ENCODE measurements at regions not wholly inside any gene's neighbourhood (a gene's known extent, or its start where the extent isn't known, plus 50 kb on each side); places are given as distances from the start of the nearest gene placed in this dataset.
"Not testable (repeated sequence)": the region's sequence is repeated elsewhere in the genome, so short reads cannot be mapped to it uniquely, and the experiment has no call there.

DNA sequence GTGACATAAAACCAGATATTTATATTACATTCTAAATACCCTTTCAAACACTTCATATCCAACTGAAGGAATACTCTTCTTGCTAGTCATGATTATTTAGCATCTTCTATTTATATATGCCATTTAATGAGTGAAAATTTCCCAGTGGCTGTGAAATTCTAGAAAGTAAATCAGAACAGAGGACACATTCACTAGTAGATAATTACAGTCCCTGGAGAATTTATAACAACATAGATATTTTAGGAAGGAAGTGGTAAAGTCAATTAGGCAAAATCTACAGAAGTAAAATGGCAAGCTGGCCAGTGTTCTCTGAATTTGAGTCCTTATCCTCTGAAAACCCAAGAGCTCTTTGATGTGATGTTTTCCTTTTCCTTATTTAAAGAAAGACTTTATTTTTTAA lies 121.8 kb downstream of the PMAIP1 start:
- TF ChIP-seq, protein P1, sequence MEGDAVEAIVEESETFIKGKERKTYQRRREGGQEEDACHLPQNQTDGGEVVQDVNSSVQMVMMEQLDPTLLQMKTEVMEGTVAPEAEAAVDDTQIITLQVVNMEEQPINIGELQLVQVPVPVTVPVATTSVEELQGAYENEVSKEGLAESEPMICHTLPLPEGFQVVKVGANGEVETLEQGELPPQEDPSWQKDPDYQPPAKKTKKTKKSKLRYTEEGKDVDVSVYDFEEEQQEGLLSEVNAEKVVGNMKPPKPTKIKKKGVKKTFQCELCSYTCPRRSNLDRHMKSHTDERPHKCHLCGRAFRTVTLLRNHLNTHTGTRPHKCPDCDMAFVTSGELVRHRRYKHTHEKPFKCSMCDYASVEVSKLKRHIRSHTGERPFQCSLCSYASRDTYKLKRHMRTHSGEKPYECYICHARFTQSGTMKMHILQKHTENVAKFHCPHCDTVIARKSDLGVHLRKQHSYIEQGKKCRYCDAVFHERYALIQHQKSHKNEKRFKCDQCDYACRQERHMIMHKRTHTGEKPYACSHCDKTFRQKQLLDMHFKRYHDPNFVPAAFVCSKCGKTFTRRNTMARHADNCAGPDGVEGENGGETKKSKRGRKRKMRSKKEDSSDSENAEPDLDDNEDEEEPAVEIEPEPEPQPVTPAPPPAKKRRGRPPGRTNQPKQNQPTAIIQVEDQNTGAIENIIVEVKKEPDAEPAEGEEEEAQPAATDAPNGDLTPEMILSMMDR (IDR thresholded peaks at IDR 0.05; ENCODE audit: insufficient read depth, low read depth, low read length), result no peak
- Histone ChIP-seq H3K27me3 (ENCODE audit: control insufficient read depth, insufficient read depth, low read length) (no peaks in the 10 kb centered on the region), H3K36me3 (ENCODE audit: control insufficient read depth, insufficient read depth, low read length) (no peaks in the 10 kb centered on the region), H3K4me3 (ENCODE audit: low read depth, low read length) (no peak overlapping the region)
- CTCF ChIA-PET, result no interaction called here
- no peak for DNase-seq (ENCODE audit: low read depth)
- POLR2A ChIA-PET, result no interaction called here

DNA sequence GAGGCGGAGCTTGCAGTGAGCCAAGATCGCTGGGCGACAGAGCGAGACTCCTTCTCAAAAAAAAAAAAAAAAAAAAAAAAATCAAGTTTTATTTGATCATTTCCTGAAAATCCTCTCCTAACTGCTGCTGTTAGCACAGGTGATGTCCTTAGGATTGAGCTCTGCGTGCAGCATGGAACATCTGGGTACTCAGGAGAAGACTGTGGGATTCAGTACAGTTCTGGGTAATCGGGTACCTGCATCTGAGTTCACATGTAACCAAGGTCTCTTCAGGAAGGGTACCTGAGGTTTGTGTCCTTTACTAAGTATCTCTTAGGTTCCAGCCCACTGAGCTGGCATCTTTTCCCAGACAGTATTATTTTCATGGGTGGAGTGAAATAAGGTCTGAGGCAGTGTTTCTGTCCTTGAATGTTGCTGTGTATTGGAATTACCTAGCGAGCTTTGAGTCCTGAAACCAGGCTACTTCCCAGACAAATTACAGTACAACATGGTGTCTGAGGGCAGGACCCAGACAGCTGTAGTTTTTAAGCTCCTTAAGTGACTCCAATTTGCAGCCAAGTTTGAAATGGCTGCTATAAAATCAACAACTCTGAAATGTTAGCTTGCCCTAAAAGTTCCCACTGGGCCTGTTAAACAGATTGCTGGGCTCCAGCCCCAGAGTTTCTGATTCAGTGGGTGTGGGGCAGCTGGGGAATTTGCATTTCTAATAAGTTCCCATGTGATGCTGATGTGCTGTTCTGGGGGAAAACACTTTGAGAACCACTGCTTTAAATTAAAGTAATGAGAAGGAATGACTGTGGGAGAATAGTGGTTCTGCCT lies 120.5 kb downstream of the PMAIP1 start:
- ChIA-PET POLR2A (no interaction called here), CTCF (interaction anchor here (0.6 to 1.0 kb wide), 2 partner anchors 21 to 24 kb away, joined by 3 read pairs; no protein-coding TSS in a partner anchor)
- H3K27me3 ChIP-seq (ENCODE audit: control insufficient read depth, insufficient read depth, low read length), result no peaks in the 10 kb centered on the region
- H3K4me3 ChIP-seq (ENCODE audit: low read depth, low read length), result no peak overlapping the region
- peak; percentile 62 for DNase-seq (ENCODE audit: low read depth)
- TF ChIP-seq, protein P1 (IDR thresholded peaks at IDR 0.05; ENCODE audit: insufficient read depth, low read depth, low read length), result no peak
- H3K36me3 ChIP-seq (ENCODE audit: control insufficient read depth, insufficient read depth, low read length), result no peaks in the 10 kb centered on the region

DNA sequence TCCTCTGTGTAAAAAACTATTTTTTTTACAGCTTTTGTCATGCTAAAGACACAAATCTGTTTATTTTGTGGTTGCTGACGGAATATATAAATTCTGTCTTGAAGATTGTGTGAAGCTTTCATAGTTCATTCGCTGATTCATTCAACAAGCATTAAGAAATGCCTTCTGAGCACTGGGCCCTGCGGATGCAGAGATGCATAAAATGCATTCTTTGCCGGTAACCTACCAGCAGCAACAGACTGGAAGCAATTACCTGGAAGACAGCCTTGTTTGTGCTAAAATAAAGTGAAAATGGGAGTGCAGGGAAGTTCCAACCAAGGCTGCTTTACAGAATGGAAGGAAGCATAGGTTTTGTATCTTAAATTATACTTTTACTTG lies 119.7 kb downstream of the PMAIP1 start:
- CTCF ChIA-PET, result interaction anchor here (1.0 kb wide), 1 partner anchor 23 kb away, joined by 3 read pairs; no protein-coding TSS in a partner anchor
- Histone ChIP-seq H3K27me3 (ENCODE audit: control insufficient read depth, insufficient read depth, low read length) (no peaks in the 10 kb centered on the region), H3K36me3 (ENCODE audit: control insufficient read depth, insufficient read depth, low read length) (no peaks in the 10 kb centered on the region), H3K4me3 (ENCODE audit: low read depth, low read length) (no peak overlapping the region)
- TF ChIP-seq, protein P1 (IDR thresholded peaks at IDR 0.05; ENCODE audit: insufficient read depth, low read depth, low read length), result no peak
- POLR2A ChIA-PET, result interaction anchor here (0.7 kb wide), 1 partner anchor 131 kb away, joined by 3 read pairs; no protein-coding TSS in a partner anchor
- DNase-seq (ENCODE audit: low read depth), result peak; percentile 59

DNA sequence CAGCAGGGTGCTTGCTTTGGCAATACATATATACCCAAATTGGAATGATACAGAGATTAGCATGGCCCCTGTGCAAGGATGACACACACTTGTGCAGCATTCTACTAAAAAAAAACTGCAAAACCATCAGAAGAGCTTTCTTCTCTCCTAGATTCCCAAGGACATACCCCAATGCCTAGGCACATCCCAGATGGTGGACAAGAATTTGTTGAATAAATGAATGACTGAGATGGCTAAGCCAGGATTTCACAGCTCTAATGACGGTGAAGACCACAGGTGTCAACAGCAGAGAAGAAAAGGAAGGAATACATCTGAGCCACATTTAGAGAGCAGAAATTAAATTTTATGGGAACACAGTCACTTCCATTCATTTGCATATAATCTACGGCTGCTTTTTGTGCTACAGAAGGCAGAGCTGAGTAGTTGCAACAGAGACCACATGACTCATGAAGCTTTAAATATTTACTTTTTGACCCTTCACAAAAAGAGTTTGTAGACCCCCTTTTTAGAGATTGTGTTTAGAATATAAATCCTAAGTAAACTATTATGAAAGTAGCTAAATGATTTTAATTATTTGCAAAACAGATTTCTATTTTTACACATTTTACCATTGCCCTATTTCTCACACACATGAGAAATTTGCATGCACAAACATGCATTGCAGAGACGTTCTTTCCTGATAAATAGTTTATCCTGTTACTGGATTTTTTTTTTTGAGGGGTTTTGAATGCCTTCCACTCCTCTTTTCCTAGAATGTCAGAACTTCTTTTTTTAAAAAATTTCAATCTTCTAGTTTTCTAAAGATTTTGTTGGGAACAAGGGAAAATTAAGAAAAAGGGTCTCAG lies 119.0 kb downstream of the PMAIP1 start:
- H3K4me3 ChIP-seq (ENCODE audit: low read depth, low read length), result no peak overlapping the region
- H3K27me3 ChIP-seq (ENCODE audit: control insufficient read depth, insufficient read depth, low read length), result no peaks in the 10 kb centered on the region
- ChIA-PET CTCF (interaction anchor here (0.7 kb wide), 1 partner anchor 1399 kb away, joined by 4 read pairs; no protein-coding TSS in a partner anchor), POLR2A (interaction anchor here (0.7 kb wide), 1 partner anchor 131 kb away, joined by 3 read pairs; no protein-coding TSS in a partner anchor)
- H3K36me3 ChIP-seq (ENCODE audit: control insufficient read depth, insufficient read depth, low read length), result no peaks in the 10 kb centered on the region
- TF ChIP-seq, protein P1 (IDR thresholded peaks at IDR 0.05; ENCODE audit: insufficient read depth, low read depth, low read length), result no peak
- no peak for DNase-seq (ENCODE audit: low read depth)

DNA sequence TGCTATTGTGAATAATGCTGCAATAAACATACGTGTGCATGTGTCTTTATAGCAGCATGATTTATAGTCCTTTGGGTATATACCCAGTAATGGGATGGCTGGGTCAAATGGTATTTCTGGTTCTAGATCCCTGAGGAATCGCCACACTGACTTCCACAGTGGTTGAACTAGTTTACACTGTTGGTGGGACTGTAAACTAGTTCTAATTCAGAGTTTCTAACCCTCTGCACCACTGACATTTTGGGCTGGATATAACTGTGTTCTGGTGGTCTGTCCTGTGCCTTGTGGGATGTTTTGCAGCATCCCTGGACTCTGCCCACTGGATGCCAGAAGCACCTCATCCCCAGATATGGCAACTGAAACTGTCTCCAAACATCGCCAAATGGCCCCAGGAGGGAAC lies 118.3 kb downstream of the PMAIP1 start:
- DNase-seq (ENCODE audit: low read depth); CTCF ChIA-PET; H3K27me3 ChIP-seq (ENCODE audit: control insufficient read depth, insufficient read depth, low read length); H3K4me3 ChIP-seq (ENCODE audit: low read depth, low read length); POLR2A ChIA-PET; H3K36me3 ChIP-seq (ENCODE audit: control insufficient read depth, insufficient read depth, low read length): not testable (repeated sequence)

All from BJ (cell line).